ENCODE measurements at regions not wholly inside any gene's neighbourhood (a gene's known extent, or its start where the extent isn't known, plus 50 kb on each side); places are given as distances from the start of the nearest gene placed in this dataset.

DNA sequence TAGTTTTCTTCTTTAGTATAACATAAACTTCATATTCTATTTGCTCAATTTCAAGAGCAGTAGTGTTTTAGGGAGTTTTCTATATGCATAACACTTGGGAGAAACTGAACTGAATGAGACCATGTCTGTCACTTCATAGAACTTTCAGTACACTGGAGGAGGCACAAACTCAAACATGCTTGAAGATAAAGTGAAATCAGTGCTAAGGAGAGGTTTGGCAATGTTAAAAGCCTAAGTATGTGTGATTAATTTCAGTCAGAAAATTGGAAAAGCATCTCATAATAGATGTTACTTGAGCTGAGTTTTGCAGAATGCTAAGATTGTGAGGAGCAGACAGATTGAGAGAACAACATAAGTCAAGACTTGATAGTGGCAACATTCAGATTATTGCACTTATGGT is 411.2 kb upstream of the HS3ST1 start:
- TF ChIP-seq, protein P1, sequence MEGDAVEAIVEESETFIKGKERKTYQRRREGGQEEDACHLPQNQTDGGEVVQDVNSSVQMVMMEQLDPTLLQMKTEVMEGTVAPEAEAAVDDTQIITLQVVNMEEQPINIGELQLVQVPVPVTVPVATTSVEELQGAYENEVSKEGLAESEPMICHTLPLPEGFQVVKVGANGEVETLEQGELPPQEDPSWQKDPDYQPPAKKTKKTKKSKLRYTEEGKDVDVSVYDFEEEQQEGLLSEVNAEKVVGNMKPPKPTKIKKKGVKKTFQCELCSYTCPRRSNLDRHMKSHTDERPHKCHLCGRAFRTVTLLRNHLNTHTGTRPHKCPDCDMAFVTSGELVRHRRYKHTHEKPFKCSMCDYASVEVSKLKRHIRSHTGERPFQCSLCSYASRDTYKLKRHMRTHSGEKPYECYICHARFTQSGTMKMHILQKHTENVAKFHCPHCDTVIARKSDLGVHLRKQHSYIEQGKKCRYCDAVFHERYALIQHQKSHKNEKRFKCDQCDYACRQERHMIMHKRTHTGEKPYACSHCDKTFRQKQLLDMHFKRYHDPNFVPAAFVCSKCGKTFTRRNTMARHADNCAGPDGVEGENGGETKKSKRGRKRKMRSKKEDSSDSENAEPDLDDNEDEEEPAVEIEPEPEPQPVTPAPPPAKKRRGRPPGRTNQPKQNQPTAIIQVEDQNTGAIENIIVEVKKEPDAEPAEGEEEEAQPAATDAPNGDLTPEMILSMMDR (IDR thresholded peaks at IDR 0.05) = no peak
- no peak for TF ChIP-seq POLR2A (IDR thresholded peaks at IDR 0.05)

Measured in right lobe of liver (tissue), 4 donors.